Head of caudate nucleus (tissue), 42 donors: ENCODE measurements at regions not wholly inside any gene's neighbourhood (a gene's known extent, or its start where the extent isn't known, plus 50 kb on each side); places are given as distances from the start of the nearest gene placed in this dataset.

Experiments
- DNase-seq, 42 donors: peaks; one replicate each; pipeline versions ENCODE4 v3.0.0 to v3.0.0-alpha.2; 2020 to 2021; ENCODE audit warnings: mixed read lengths in 7 of 42
- intact Hi-C: fragments of 100-400 bp; cut with DNase I; formaldehyde crosslinking; loops from one replicate; pipeline ENCODE4 v1.15.0; 2022

DNA sequence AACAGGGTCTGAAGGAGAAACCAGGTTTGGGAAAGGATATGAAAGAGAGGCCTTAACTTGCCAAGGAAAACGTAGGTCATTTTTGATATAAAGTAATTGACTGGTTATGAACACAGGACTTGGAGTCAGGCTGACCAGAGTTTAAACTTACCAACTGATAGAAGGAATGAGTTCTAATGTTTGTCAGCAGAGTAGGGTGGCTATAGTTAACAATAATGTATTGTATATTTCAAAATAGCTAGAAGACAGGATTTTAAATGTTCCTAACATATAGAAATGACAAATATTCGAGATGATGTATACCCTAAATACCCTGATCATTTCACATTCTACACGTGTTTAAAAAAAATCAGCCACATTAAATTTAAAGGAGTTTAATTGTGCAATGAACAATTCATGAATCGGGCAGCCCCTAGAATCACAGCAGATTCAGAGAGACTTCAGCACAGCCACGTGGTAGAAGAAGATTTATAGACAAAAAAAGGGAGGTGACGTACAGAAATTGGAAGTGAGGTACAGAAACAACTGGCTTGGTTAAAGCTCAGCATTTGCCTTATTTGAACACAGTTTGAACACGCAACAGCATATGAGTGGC, 52.5 kb upstream of the PLEKHG7 start:
- intact Hi-C loops = loop anchor here (5.0 kb wide), 1 partner anchor 1268 kb away; no protein-coding TSS in a partner anchor
- DNase-seq = no peak

DNA sequence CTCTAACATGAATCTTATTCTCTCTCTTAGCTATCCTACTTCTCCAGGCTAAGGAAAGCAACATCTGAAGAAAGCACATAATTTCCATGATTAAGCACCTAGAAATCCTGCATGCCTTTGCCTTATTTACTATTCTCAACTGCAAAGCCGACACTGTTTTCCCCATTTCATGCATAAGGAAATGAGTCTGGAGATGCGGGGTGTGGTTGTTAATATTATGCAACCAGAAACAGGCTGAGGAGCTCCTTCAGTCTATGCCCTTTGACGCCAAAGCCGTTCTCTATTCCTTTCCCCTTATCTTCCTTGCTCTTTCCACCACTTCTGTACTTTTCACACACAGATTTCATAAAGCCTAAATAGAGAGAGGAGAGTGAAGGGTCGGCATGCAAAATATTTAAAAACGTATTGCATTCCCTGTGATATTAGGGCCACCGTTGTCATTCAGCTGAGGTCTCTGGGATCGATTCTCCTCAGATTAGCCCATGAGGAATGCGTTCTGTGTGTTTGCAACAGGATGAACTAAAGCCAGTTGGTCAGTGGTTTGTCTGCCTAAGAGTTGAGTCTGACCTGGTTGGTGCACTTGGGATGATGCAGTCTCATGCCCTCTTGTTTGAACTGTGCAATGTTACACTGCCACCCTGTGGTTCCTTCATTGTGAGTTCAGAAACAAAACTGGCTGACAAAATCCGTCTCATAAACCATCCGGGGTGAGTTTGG, 53.1 kb upstream of the PLEKHG7 start:
- peak in 39 of 42 donors; percentile 19 to 85 (median 67) for DNase-seq
- intact Hi-C loops = loop anchor here (5.0 kb wide), 1 partner anchor 1267 kb away; no protein-coding TSS in a partner anchor

DNA sequence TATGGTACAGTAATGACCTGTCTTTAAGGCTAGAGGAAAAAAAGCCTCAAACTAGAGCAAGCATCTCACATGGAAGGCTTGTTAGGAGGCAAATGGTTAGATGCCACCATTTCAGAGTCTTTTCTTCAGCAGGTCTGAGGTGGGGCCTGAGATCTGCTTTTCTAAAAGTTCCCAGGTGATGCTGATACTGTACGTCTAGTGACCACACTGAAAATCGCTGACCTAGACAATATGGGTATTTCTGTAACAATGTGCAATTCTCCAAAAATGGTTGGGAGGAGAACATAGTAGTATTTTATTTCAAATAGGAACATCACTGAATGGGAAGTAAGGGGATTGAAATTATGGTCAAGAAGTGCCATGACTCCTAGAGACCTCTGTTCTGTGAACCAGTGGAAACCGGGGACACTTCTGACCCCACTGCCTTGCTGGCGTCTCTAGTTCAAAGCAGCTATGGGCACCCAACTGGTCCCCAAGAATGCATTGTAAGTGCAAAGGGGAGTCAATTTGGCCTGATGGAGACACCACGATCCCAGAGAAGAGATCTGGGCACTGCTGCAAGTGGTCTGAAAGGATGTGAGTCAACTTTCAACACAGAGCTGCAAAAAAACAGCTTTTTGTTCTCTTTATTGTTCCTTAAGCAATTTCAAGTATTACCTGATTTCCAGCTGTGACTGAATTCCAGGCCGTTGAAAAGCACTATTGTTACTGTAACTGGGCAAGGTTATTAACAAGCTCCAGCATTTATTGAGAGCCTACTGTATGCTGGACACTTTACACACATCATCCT, 54.4 kb upstream of the PLEKHG7 start:
- DNase-seq = no peak
- intact Hi-C loops = no loop called here

DNA sequence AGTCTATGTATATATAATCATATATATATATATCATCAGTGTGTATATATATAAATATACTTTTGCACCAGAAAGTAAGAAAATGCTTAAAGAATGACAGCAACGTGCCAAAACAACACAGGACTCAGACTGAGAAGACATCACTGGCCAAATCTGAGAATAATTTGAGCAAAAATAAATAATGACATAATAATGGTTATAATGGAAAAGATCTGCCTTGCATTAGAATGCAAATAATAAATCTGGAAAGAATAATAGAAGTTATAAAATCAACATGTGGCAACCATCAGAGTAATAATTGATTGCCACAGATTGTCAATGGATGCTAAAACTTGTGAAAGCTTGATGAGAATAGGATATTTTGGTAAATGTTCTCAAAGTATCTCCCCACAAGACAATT, 61.5 kb upstream of the PLEKHG7 start:
- intact Hi-C loops = no loop called here
- no peak for DNase-seq

DNA sequence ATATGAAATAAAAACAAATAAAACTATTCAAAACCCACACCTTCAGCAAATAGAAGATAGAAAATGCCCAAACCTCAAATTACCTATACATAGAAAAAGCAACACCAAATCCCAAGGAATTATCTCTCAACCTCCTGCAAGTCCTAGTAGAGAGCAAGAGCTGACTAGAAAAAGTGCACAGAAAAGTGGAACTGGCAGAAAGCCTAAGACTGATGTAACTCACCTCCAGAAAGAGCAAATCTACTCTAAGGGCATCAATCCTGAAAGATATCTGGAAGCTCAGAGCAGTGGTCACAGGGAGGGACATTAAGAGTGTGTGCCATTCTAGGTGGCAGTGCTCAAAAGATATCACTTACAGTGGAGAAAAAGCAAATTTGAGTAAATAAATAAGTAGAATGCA, 62.1 kb upstream of the PLEKHG7 start:
- no peak for DNase-seq
- intact Hi-C loops = no loop called here

DNA sequence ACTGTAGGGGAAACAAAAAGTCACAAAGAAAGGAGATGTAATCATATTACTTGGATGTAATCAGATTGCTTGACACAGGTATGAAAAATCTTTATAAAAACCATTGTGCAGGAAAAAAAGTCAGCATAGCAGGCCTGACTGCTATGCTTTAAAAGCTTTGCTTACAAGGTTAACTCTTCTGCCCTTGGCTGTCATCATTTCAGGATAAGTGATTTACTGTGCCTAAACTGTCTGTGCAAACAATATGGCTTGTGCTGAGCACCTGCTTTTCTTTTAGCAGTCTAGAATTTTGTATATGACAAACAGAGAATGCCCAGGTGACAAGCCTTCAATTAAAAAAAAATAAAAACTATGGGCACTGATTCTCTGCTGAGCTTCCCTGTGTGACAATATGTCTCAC, 63.8 kb upstream of the PLEKHG7 start:
- intact Hi-C loops = no loop called here

DNA sequence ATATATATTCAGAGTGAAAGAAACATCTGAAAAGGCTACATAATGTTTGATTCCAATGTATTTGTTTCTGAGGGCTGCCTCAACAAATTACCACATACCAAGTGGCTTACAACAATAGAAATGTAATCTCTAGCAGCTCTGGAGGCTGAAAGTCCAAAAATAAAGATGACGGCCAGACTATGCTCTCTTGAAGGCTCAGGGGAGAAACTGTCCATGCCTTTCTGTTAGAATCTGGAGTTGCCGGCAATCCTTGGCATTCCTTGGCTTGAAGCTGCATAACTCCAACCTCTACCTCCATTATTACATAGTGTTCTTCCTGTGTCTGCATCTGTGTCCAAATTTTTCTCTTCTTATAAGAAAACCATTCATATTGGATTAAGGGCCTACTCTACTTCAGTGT, 68.1 kb upstream of the PLEKHG7 start:
- no peak for DNase-seq
- intact Hi-C loops = no loop called here

More for the DNA sequence above, 63.8 kb upstream of the PLEKHG7 start:
- no peak for DNase-seq

DNA sequence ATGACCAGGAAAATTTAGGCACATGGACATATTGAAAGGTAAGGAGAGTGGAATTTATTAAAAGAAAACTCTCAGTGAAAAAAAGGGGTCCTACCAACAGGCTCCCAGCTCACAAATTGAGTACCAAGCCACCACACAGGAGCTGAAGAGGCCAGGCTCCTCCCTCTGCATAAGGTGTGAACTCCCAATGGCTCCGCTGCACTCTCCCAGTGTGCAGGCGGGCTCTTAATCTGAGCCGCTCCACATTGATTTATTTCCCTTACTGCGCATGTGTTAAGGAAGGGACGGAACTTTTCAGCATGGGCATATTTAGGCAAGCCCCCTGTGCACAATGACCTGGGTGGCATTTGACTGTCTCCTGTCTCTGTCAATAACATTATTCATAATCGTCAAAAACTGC, 68.6 kb upstream of the PLEKHG7 start:
- no peak for DNase-seq
- intact Hi-C loops = no loop called here

DNA sequence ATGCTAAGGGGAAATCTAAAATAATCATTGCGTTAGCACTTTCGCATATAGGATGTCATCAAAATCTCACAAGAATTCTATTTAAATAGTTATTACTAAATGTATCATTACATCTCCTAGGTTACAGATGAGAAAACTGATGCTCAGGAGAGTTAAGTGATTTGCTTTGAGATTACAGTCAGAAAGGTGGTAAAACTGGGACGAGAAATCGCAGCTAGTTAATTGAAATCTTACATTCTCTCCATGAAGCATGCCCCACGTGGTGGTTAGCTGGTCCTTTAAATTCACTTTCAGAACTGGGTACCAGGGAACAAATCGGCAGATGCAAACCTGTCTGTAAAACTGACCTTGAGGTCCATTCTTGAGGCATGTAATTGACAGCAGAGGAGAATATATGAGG, 71.8 kb upstream of the PLEKHG7 start:
- intact Hi-C loops = no loop called here
- DNase-seq = no peak

DNA sequence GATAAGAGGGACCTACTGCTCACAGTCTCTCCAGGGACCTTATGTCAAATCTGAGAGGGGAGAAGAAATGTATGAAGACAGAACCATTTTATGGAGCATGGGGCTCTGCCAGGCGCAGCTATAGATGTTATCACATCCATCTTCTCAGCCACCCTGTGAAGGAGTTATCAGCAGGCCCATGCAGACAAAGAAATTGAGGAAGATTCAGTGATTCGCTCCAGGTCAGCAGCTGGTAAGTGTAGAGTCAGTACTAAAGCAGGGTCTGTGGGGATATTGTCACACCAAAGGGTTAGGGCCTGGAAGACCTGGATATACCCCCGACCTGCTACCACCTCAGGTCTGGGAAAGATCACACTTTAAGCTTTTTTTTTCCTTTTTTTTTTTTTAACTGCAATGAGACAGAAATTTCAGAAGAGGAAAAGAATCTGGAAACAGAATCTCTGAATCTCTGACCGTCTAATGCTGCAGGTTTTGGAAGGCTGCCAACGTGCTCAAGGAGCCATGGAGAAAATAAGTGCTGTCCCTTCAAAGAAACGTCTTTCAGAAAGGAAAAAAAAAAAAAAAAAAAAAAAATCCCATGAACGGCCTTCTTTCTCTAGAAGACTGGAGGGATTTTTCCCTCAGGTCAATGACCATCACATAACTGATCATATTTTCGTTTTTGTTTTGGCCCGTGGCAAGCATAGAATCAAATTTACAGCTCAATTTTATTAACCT, 73.3 kb upstream of the PLEKHG7 start:
- intact Hi-C loops = no loop called here
- DNase-seq = peak in 6 of 42 donors; percentile 11 to 54 (median 22)

DNA sequence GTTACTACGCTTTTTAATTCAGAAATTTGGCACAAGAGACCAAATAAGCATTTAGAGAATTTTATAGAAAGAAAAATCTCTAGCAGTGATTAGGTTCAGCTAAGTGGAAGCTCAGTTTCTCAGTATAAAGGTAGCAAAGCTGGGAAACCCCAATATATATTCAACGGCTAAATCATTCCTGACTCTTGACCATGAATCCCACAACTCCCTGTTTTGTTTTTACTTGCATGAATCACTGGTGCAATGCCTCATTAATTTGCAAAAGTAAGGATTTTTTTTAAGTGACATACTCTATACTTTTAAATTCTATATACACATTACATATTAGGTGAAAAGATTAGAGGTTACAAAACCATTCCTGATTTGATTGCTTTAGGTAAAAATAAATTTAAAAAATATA, 74.3 kb upstream of the PLEKHG7 start:
- DNase-seq = no peak
- intact Hi-C loops = no loop called here

DNA sequence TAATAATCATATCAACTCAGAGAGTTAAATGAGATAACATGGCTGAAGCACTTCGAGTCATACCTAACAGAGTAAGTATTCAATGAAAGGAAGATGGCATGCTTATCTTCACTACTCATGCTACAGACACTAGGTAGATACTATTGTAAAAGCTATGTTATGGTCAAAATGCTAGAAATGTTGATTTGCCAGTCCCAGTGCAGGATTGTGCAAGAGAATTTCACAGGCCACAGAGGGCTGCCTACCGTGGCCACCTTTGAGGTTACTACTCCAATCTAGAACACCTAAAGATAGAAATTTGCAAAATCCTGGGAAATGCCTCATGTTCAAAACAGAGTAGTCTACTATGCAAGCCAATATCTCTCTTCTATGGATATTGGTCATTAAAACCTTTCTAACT, 75.3 kb upstream of the PLEKHG7 start:
- DNase-seq = no peak
- intact Hi-C loops = no loop called here

DNA sequence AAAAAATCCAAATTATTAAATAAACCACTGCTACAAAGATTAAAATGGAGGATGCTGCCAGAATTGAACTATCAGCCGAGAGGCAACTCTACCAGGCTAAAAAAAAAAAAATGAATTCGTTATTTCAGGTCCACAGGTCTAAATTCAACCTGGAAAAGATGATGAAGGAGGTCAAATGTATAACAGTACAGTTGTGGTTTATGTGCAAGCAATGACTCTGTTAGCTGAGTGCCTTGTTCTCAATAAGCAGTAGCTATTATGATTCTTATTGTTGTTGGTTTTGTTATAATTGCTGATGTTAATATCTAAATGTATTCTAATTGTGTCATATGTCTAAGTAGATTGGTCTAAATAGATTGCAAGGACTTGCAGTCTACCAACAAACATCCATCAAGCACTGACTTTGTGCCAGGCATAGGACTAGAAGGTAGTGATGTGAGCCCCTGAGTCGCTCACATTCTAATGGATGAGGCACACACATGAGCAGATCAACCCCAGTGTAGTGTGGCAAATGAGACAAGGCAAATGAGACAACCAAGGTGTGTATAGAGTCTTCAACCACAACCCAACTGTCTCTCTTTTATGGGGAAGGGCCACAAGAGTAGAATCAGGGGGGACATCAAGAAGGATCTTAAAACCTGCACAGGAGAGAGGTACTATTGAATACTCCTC, 77.0 kb upstream of the PLEKHG7 start:
- no peak for DNase-seq
- intact Hi-C loops = no loop called here

DNA sequence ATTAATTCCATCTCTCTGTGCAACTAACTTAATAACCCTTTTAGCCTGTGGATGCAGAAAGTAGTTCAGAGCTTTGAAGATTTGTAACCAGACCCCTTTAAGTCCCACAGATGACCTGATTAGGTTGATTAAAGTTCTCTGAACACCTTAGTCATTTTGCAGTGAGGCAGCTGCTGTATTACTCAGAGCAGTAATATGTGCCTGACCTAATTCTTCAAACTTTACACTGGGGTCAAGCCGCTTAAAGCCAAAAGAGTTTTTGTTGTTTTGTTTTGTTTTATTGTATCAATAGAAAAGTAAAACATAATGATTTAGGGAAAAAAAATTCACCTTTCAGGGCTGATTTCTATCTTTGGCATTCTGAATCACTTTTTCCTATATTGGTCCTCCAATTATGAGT, 78.6 kb upstream of the PLEKHG7 start:
- no peak for DNase-seq
- intact Hi-C loops = no loop called here

DNA sequence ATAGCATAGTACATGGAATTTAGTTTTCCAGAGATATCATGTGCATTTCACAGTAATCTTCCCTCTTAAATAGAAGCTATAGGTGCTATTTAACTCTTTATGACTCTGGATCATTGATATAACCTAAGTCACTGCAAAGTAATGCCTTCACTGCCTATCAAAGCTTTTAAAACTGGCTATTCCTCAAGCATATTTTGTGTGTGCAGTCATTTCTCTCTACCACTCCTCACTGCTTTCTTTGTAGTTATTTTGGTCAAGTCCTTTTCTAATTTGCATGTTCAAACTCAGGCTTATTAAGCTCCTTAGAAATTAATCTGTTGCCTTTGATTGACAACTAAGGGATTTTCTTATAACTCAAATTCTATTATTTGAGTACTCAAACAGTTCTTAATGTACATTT, 79.4 kb upstream of the PLEKHG7 start:
- intact Hi-C loops = no loop called here
- no peak for DNase-seq

DNA sequence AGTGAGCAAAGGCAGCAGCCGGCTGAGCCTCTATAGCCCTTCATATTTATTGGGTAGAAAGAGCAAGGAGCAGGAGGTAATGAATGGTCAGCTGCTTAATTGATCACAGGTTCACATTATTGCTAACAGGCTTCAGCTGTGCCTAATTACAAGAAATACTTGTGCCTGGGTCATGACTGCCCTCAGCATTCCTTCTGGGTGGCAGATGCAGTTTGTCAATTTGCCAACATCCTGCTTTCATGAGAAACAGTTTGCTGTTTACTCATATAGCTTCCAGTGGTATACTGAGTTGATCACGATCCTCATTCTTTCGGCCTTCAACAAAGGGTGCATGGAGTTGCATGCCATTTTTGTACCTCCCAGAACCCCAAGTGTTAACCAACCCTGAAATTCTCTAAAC, 81.0 kb upstream of the PLEKHG7 start:
- DNase-seq = no peak
- intact Hi-C loops = no loop called here

DNA sequence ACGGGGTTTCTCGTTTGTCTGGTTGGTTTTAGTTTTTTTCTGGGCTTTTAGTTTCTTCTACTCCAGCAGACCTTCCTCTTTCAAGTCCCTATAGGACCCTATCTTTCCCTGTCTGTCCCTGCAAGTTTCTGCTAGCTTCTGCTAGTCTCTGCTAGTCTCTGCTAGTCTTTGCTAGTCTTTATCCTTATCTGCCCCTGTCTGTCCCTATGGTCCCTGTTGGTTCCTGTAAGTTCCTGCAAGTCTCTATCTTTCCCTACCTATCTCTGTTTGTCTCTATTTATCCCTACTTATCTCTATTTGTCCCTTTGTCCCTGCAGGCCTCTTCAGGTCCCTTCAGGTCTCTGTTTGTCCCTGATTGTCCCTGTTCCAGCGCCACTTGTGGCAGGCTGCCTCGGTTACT, 81.5 kb upstream of the PLEKHG7 start:
- intact Hi-C loops = no loop called here

DNA sequence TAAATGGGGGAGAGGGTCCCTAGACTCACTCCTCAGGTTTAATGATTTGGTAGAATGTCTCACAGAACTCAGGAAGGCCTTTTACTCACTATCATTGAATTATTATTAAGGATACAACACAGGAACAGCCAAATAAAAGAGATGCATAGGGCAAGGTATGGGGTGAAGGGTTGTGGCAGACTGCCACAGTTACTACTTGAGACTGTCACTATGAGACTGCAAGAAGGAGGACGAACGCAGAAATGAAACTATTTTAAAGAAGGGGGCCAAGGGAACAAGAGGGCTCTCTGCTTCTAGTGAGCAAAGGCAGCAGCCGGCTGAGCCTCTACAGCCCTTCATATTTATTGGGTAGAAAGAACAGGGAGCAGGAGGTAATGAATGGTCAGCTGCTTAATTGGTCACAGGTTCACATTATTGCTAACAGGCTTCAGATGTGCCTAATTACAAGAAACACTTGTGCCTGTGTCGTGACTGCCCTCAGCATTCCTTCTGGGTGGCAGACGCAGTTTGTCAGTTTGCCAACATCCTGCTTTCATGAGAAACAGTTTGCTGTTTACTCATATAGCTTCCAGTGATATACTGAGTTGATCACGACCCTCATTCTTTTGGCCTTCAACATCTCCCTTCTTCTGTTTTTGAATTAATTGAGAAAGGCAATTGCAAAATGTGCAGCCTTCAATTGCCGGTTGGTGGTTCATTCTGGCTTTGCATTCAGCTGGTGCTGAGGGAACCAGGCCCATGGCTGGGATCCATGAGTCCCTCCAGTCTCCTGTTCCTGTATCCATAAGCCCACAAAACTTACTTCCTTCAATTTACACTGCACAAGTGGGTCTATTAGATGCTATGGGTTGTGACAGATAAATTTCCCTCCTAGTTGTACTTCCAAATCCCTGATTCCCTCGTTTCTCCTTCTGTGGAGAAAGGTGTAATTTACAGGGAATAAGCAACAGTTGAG, 82.8 kb upstream of the PLEKHG7 start:
- intact Hi-C loops = no loop called here
- no peak for DNase-seq

More for the DNA sequence above, 81.5 kb upstream of the PLEKHG7 start:
- no peak for DNase-seq
